ENCODE measurements at regions not wholly inside any gene's neighbourhood (a gene's known extent, or its start where the extent isn't known, plus 50 kb on each side); places are given as distances from the start of the nearest gene placed in this dataset.
A peak's percentile ranks its signal among the peaks of the same experiment; 100 is the strongest.

DNA sequence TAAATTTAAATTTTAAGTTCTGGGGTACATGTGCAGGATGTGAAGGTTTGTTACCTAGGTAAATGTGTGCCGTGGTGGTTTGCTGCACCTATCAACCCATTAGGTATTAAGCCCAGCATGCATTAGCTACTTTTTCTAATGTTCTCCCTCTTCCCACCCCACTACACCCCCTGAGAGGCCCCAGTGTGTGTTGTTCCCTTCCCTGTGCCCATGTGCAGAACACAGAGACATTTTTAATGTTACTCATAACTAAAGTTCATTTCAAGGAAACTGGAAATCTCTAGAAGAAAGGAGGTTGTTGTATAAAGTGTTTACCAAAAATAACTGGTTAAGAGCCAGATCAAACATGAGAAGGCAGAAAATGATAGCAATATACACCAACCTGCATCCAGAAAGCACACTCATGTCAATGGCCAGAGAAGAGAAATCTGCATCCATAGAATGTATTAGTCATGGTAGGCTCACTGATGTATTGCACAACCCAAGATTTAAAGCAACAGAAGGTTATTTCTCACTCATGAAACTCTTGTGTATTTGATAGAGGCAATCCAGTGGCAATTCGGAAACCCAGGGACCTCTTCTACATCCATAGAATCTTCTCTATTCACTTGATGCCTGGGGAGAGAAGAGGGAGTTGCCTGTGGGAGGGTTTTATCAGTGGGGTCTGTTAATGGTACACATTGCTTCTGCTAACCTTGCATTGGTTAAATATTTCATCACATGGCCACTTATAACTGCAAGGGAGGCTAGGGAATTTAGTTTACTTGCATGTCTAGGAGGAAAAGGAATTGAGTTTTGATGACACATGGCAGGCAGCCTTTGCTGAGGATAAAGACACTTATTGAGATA lies 321.9 kb upstream of the RASGRP1 start:
- Mint-ChIP-seq H3K4me3 (ENCODE audit: unreplicated experiment) (no peak overlapping the region), H3K9me3 (ENCODE audit: unreplicated experiment) (no peaks in the 10 kb centered on the region), H3K27me3 (ENCODE audit: unreplicated experiment) (no peaks in the 10 kb centered on the region), H3K27ac (ENCODE audit: unreplicated experiment) (peak overlapping the region; percentile 52), H3K4me1 (ENCODE audit: unreplicated experiment) (peaks cover 40% of the 10 kb centered on the region), H3K36me3 (ENCODE audit: unreplicated experiment) (no peaks in the 10 kb centered on the region)
- DNase-seq (ENCODE audit: extremely low spot score, unreplicated experiment), result no peak
- TF ChIP-seq, protein P1, sequence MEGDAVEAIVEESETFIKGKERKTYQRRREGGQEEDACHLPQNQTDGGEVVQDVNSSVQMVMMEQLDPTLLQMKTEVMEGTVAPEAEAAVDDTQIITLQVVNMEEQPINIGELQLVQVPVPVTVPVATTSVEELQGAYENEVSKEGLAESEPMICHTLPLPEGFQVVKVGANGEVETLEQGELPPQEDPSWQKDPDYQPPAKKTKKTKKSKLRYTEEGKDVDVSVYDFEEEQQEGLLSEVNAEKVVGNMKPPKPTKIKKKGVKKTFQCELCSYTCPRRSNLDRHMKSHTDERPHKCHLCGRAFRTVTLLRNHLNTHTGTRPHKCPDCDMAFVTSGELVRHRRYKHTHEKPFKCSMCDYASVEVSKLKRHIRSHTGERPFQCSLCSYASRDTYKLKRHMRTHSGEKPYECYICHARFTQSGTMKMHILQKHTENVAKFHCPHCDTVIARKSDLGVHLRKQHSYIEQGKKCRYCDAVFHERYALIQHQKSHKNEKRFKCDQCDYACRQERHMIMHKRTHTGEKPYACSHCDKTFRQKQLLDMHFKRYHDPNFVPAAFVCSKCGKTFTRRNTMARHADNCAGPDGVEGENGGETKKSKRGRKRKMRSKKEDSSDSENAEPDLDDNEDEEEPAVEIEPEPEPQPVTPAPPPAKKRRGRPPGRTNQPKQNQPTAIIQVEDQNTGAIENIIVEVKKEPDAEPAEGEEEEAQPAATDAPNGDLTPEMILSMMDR (IDR thresholded peaks at IDR 0.05), result no peak

DNA sequence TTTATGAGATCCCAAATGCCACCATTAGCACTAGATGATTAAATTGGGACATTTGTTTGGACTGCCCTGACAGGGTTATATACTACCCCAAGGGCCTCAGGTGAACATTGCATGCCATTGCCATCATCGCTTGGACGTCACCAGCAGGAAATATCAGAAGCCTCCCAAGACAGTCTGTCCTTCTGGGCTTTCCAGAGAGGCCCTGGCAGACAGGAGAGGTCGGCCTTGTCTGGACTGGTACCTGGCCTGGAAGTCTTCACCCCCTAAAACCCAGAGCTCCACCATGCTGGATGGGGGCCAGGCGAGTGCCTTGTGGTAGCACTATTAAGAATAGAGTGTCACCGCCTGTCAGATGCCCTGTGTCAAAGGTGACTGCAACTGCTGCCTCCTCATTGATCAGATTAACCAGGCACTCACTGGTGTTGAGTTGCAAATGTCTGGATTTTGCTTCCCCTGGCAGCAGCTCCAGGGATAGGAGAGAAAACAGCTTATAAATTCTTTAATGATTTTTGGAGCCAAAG lies 324.1 kb upstream of the RASGRP1 start:
- no peak for DNase-seq (ENCODE audit: extremely low spot score, unreplicated experiment)
- H3K27ac Mint-ChIP-seq (ENCODE audit: unreplicated experiment), result no peak overlapping the region
- peaks cover 6% of the 10 kb centered on the region for H3K9me3 Mint-ChIP-seq (ENCODE audit: unreplicated experiment)
- H3K27me3 Mint-ChIP-seq (ENCODE audit: unreplicated experiment), result no peaks in the 10 kb centered on the region
- TF ChIP-seq, protein P1 (IDR thresholded peaks at IDR 0.05), result no peak
- H3K36me3 Mint-ChIP-seq (ENCODE audit: unreplicated experiment), result no peaks in the 10 kb centered on the region
- H3K4me3 Mint-ChIP-seq (ENCODE audit: unreplicated experiment), result no peak overlapping the region
- peaks cover 49% of the 10 kb centered on the region for H3K4me1 Mint-ChIP-seq (ENCODE audit: unreplicated experiment)

DNA sequence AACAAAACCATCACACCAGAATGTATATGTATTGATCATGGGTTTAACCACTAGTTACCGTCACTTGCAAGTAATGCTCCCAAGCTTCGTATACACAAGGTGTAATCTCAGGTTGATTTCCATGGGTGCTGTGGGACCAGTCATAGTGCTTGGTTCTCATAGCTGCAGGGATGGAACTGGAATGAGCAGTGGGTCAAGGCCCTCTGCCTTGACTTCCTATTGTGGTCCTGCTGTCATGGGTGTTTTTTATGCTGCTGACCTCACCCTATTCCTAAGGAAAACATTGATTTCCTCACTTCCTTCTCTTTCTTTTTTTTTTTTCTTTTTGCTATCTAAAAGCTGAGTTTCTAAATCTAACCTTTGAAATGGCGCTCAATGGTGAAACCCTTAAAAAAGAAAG lies 325.6 kb upstream of the RASGRP1 start:
- no peak overlapping the region for H3K4me3 Mint-ChIP-seq (ENCODE audit: unreplicated experiment)
- TF ChIP-seq, protein P1 (IDR thresholded peaks at IDR 0.05), result no peak
- peaks cover 49% of the 10 kb centered on the region for H3K4me1 Mint-ChIP-seq (ENCODE audit: unreplicated experiment)
- no peaks in the 10 kb centered on the region for H3K27me3 Mint-ChIP-seq (ENCODE audit: unreplicated experiment)
- no peaks in the 10 kb centered on the region for H3K36me3 Mint-ChIP-seq (ENCODE audit: unreplicated experiment)
- no peak for DNase-seq (ENCODE audit: extremely low spot score, unreplicated experiment)
- H3K27ac Mint-ChIP-seq (ENCODE audit: unreplicated experiment), result no peak overlapping the region
- H3K9me3 Mint-ChIP-seq (ENCODE audit: unreplicated experiment), result peaks cover 6% of the 10 kb centered on the region

DNA sequence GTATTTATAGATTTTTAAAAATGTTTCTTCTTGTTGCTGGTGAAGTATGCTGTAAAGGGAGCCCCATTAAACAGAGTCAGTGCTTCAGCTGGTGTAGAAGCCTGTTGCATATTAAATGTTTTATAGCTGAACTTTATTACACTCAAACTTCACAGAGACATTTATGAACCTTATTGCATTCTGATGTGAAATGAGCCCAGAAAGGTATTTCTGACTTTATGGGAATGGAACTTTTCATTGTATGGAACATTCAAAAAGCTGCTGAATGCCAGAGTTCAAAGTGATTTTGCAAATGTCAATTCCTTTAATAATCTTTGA lies 329.3 kb upstream of the RASGRP1 start:
- Mint-ChIP-seq H3K4me3 (ENCODE audit: unreplicated experiment) (no peak overlapping the region), H3K27ac (ENCODE audit: unreplicated experiment) (peak overlapping the region; percentile 78), H3K27me3 (ENCODE audit: unreplicated experiment) (no peaks in the 10 kb centered on the region), H3K36me3 (ENCODE audit: unreplicated experiment) (no peaks in the 10 kb centered on the region), H3K9me3 (ENCODE audit: unreplicated experiment) (peaks cover 6% of the 10 kb centered on the region), H3K4me1 (ENCODE audit: unreplicated experiment) (peaks cover 52% of the 10 kb centered on the region)
- no peak for DNase-seq (ENCODE audit: extremely low spot score, unreplicated experiment)
- TF ChIP-seq, protein P1 (IDR thresholded peaks at IDR 0.05), result no peak

DNA sequence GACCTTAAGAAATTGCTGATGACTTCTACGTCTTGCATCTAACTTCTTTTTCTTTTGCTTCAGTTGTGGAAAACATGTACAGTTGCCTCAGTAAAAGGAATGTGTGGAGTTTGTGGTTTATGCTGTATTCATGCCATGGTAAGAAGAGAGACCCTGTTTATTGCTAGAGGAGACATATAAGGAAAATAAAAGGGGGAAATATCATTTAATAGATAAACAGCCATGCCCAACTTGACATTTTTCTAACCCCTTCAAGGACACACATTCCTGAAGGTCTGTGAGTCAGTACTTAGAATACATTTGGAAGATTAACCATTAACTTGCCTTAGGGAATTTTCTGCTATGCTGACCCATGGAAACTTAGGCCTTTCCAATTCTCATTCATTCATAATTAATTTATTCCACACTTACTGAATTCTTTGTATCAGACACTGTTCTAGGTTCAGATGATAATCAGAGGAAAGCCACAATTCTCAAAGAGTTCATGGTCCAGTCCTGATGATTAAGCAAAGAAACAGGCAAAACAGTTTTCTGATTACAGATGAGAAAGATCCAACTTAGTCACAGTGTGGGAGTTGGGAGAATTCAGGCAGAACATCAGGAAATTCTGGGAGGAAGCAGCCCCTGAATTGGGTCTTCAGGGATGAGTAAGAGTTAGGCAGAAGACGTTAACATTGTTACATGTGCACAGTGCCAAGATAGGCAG lies 329.8 kb upstream of the RASGRP1 start:
- TF ChIP-seq, protein P1 (IDR thresholded peaks at IDR 0.05), result no peak
- Mint-ChIP-seq H3K27ac (ENCODE audit: unreplicated experiment) (peak overlapping the region; percentile 78), H3K36me3 (ENCODE audit: unreplicated experiment) (no peaks in the 10 kb centered on the region), H3K4me1 (ENCODE audit: unreplicated experiment) (peaks cover 57% of the 10 kb centered on the region), H3K4me3 (ENCODE audit: unreplicated experiment) (no peak overlapping the region), H3K27me3 (ENCODE audit: unreplicated experiment) (no peaks in the 10 kb centered on the region), H3K9me3 (ENCODE audit: unreplicated experiment) (peaks cover 6% of the 10 kb centered on the region)
- DNase-seq (ENCODE audit: extremely low spot score, unreplicated experiment), result no peak

Measured in osteocyte (in vitro differentiated cells).